ENCODE measurements at regions not wholly inside any gene's neighbourhood (a gene's known extent, or its start where the extent isn't known, plus 50 kb on each side); places are given as distances from the start of the nearest gene placed in this dataset.

DNA sequence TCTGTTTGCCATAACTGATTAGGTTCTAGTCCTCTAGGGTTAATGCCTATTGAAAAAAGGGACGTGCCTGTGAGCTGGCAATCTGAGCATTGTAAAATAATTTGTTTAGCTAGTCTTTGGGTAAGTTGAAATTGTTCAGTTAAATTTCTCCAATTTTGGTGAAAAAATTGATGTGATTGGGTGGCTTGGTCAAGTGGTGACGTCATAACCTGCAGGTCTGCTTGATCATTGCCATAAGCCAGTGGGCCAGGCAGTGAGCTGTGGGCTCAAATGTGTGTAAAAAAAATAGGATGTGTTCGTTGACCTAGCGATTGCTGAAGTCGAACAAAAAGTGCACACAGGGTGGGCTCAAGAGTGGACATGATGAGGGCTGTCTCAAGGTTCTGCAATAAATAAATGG lies 193.3 kb downstream of the ZC4H2 start:
- TF ChIP-seq, protein P1, sequence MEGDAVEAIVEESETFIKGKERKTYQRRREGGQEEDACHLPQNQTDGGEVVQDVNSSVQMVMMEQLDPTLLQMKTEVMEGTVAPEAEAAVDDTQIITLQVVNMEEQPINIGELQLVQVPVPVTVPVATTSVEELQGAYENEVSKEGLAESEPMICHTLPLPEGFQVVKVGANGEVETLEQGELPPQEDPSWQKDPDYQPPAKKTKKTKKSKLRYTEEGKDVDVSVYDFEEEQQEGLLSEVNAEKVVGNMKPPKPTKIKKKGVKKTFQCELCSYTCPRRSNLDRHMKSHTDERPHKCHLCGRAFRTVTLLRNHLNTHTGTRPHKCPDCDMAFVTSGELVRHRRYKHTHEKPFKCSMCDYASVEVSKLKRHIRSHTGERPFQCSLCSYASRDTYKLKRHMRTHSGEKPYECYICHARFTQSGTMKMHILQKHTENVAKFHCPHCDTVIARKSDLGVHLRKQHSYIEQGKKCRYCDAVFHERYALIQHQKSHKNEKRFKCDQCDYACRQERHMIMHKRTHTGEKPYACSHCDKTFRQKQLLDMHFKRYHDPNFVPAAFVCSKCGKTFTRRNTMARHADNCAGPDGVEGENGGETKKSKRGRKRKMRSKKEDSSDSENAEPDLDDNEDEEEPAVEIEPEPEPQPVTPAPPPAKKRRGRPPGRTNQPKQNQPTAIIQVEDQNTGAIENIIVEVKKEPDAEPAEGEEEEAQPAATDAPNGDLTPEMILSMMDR (optimal IDR thresholded peaks at IDR 0.05 in 1 of 3, IDR thresholded peaks at IDR 0.05 in 1 of 3, conservative IDR thresholded peaks at IDR 0.05 in 1 of 3; ENCODE audit: extremely low read depth in 1 of 3, insufficient read depth in 2 of 3, low read length in 3 of 3), result no peak
- no peak for TF ChIP-seq EZH2 (IDR thresholded peaks at IDR 0.05; ENCODE audit: low read length)
